Liver (tissue), 3 donors: ENCODE measurements at regions not wholly inside any gene's neighbourhood (a gene's known extent, or its start where the extent isn't known, plus 50 kb on each side); places are given as distances from the start of the nearest gene placed in this dataset.

Experiments
- EGR1 ChIP-seq, 2 donors: IDR thresholded peaks; 2 replicates each; pipeline ENCODE4 v1.6.1; 2016 to 2018; ENCODE audit warnings: antibody characterized with exemption in 2 of 2, low read depth in 2 of 2
- GABPA ChIP-seq, 2 donors: IDR thresholded peaks in 1 of 2; conservative IDR thresholded peaks in 1 of 2; 2 replicates each; pipeline ENCODE4 v1.6.1; 2016; ENCODE audit warnings: antibody characterized with exemption in 2 of 2, mild to moderate bottlenecking in 1 of 2, moderate library complexity in 1 of 2
- JUND ChIP-seq, 2 donors: IDR thresholded peaks; 2 replicates each; pipeline ENCODE4 v1.6.1; 2016; ENCODE audit warnings: antibody characterized with exemption in 2 of 2
- RAD21 ChIP-seq, 2 donors: IDR thresholded peaks; 2 replicates each; pipeline ENCODE4 v1.6.1; 2016; ENCODE audit warnings: antibody characterized with exemption in 2 of 2, mild to moderate bottlenecking in 2 of 2
- RXRA ChIP-seq, 2 donors: IDR thresholded peaks; 2 replicates each; pipeline ENCODE4 v1.6.1; 2017 to 2018; ENCODE audit warnings: antibody characterized with exemption in 2 of 2, mild to moderate bottlenecking in 1 of 2
- SP1 ChIP-seq: IDR thresholded peaks from 2 replicates; pipeline ENCODE4 v1.6.1; 2018; ENCODE audit warnings: antibody characterized with exemption, mild to moderate bottlenecking
- TAF1 ChIP-seq: conservative IDR thresholded peaks from 2 replicates; pipeline ENCODE4 v1.6.1; 2016; ENCODE audit warnings: antibody characterized with exemption, mild to moderate bottlenecking
- YY1 ChIP-seq: IDR thresholded peaks from 2 replicates; pipeline ENCODE4 v1.6.1; 2016; ENCODE audit warnings: antibody characterized with exemption, mild to moderate bottlenecking
- TF ChIP-seq, protein P1 (sequence below): fragments of 150-350 bp; IDR thresholded peaks from 2 replicates; pipeline ENCODE4 v1.5.1; 2017; ENCODE audit warnings: improper control_type of control experiment, low read depth, low read length; ENCODE audit not compliant: missing input control
- TF ChIP-seq, protein P2 (sequence below): IDR thresholded peaks from 2 replicates; pipeline ENCODE4 v1.6.1; 2016; ENCODE audit warnings: antibody characterized with exemption, mild to moderate bottlenecking
- TF ChIP-seq, protein P3 (sequence below): IDR thresholded peaks from 2 replicates; pipeline ENCODE4 v1.6.1; 2016; ENCODE audit warnings: antibody characterized with exemption
- TF ChIP-seq, protein P4 (sequence below): IDR thresholded peaks from 2 replicates; pipeline ENCODE4 v1.6.1; 2016; ENCODE audit warnings: antibody characterized with exemption
- TF ChIP-seq, protein P5 (sequence below): IDR thresholded peaks from 2 replicates; pipeline ENCODE4 v1.6.1; 2016; ENCODE audit warnings: antibody characterized with exemption
- donor health status: healthy.
- donor health status: healthy.

DNA sequence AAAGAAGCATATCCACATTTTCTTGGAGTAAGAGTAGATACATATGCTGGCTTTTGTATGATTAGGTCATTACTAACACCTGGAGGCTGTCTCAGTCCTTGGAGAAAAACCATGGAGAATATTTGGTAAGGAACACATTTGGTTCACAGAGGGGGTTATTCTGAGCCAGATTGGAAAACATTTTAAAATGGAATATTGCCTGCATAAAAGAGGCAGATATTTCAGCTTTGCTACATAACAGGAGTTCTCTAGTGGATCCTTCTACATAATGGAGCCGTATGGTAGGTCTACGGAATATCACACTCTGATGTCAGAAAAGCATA is 415.1 kb downstream of the ADGRL2 start:
- TF ChIP-seq, protein P1, sequence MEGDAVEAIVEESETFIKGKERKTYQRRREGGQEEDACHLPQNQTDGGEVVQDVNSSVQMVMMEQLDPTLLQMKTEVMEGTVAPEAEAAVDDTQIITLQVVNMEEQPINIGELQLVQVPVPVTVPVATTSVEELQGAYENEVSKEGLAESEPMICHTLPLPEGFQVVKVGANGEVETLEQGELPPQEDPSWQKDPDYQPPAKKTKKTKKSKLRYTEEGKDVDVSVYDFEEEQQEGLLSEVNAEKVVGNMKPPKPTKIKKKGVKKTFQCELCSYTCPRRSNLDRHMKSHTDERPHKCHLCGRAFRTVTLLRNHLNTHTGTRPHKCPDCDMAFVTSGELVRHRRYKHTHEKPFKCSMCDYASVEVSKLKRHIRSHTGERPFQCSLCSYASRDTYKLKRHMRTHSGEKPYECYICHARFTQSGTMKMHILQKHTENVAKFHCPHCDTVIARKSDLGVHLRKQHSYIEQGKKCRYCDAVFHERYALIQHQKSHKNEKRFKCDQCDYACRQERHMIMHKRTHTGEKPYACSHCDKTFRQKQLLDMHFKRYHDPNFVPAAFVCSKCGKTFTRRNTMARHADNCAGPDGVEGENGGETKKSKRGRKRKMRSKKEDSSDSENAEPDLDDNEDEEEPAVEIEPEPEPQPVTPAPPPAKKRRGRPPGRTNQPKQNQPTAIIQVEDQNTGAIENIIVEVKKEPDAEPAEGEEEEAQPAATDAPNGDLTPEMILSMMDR, result no peak
- no peak for TF ChIP-seq RAD21 (IDR thresholded peaks at IDR 0.05)
- no peak for TF ChIP-seq TAF1
- no peak for TF ChIP-seq SP1
- TF ChIP-seq, protein P2, sequence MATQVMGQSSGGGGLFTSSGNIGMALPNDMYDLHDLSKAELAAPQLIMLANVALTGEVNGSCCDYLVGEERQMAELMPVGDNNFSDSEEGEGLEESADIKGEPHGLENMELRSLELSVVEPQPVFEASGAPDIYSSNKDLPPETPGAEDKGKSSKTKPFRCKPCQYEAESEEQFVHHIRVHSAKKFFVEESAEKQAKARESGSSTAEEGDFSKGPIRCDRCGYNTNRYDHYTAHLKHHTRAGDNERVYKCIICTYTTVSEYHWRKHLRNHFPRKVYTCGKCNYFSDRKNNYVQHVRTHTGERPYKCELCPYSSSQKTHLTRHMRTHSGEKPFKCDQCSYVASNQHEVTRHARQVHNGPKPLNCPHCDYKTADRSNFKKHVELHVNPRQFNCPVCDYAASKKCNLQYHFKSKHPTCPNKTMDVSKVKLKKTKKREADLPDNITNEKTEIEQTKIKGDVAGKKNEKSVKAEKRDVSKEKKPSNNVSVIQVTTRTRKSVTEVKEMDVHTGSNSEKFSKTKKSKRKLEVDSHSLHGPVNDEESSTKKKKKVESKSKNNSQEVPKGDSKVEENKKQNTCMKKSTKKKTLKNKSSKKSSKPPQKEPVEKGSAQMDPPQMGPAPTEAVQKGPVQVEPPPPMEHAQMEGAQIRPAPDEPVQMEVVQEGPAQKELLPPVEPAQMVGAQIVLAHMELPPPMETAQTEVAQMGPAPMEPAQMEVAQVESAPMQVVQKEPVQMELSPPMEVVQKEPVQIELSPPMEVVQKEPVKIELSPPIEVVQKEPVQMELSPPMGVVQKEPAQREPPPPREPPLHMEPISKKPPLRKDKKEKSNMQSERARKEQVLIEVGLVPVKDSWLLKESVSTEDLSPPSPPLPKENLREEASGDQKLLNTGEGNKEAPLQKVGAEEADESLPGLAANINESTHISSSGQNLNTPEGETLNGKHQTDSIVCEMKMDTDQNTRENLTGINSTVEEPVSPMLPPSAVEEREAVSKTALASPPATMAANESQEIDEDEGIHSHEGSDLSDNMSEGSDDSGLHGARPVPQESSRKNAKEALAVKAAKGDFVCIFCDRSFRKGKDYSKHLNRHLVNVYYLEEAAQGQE, result no peak
- TF ChIP-seq RXRA (IDR thresholded peaks at IDR 0.05), result no peak
- TF ChIP-seq, protein P3, sequence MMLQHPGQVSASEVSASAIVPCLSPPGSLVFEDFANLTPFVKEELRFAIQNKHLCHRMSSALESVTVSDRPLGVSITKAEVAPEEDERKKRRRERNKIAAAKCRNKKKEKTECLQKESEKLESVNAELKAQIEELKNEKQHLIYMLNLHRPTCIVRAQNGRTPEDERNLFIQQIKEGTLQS, result no peak
- no peak for TF ChIP-seq JUND (IDR thresholded peaks at IDR 0.05)
- TF ChIP-seq EGR1 (IDR thresholded peaks at IDR 0.05; ENCODE audit: low read depth in 2 of 2), result no peak
- TF ChIP-seq, protein P4, sequence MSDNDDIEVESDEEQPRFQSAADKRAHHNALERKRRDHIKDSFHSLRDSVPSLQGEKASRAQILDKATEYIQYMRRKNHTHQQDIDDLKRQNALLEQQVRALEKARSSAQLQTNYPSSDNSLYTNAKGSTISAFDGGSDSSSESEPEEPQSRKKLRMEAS, result no peak
- no peak for TF ChIP-seq GABPA (IDR thresholded peaks at IDR 0.05 in 1 of 2, conservative IDR thresholded peaks at IDR 0.05 in 1 of 2)
- TF ChIP-seq YY1, result no peak
- TF ChIP-seq, protein P5, sequence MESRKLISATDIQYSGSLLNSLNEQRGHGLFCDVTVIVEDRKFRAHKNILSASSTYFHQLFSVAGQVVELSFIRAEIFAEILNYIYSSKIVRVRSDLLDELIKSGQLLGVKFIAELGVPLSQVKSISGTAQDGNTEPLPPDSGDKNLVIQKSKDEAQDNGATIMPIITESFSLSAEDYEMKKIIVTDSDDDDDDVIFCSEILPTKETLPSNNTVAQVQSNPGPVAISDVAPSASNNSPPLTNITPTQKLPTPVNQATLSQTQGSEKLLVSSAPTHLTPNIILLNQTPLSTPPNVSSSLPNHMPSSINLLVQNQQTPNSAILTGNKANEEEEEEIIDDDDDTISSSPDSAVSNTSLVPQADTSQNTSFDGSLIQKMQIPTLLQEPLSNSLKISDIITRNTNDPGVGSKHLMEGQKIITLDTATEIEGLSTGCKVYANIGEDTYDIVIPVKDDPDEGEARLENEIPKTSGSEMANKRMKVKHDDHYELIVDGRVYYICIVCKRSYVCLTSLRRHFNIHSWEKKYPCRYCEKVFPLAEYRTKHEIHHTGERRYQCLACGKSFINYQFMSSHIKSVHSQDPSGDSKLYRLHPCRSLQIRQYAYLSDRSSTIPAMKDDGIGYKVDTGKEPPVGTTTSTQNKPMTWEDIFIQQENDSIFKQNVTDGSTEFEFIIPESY, result no peak
